GM23338 (cell line): ENCODE measurements at regions not wholly inside any gene's neighbourhood (a gene's known extent, or its start where the extent isn't known, plus 50 kb on each side); places are given as distances from the start of the nearest gene placed in this dataset.

Experiments used
- EZH2 ChIP-seq: fragments of 200-600 bp; sonication (generic); IDR thresholded peaks from one replicate; pipeline ENCODE4 v1.8.0; 2017; ENCODE audit warnings: antibody characterized with exemption, mild to moderate bottlenecking, low read depth; ENCODE audit not compliant: unreplicated experiment
- EZH2phosphoT487 ChIP-seq: fragments of 200-600 bp; sonication (generic); IDR thresholded peaks from one replicate; pipeline ENCODE4 v1.8.1; 2018; ENCODE audit warnings: antibody characterized with exemption; ENCODE audit not compliant: unreplicated experiment
- JUNB ChIP-seq: IDR thresholded peaks from one replicate; pipeline ENCODE4 v1.6.1; 2016; ENCODE audit warnings: antibody characterized with exemption; ENCODE audit not compliant: unreplicated experiment
- POLR2AphosphoS5 ChIP-seq: IDR thresholded peaks from 2 replicates; pipeline ENCODE4 v1.6.1; 2016; ENCODE audit warnings: antibody characterized with exemption, low read depth
- TF ChIP-seq, protein P1 (sequence below), 2 experiments: fragments of 200-600 bp in 1 of 2; sonication (generic) in 1 of 2; conservative IDR thresholded peaks; 2 replicates each; pipeline versions ENCODE4 v1.5.1 to v1.6.1; 2016 to 2017; ENCODE audit warnings: antibody characterized with exemption in 2 of 2, low read depth in 2 of 2, mild to moderate bottlenecking in 2 of 2, moderate library complexity in 1 of 2

DNA sequence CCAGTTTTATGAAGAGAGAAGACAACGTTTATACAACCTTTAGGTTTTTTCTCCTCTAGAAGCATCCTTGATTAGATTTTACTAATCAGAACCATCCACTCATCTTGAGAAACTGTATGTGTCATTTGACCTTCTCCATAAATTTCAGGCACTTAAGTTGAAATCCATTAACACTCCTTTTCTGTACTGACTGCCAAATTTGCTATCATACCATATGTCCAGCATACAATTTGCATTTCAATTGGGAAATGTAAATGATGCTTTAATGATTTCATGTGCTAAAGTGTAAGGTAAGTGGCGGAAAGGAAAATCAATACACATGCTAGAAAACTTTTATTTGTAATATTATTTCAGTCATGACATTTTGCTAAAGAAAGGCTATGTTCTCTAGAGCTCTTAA is 731.6 kb downstream of the GBE1 start:
- TF ChIP-seq, protein P1, sequence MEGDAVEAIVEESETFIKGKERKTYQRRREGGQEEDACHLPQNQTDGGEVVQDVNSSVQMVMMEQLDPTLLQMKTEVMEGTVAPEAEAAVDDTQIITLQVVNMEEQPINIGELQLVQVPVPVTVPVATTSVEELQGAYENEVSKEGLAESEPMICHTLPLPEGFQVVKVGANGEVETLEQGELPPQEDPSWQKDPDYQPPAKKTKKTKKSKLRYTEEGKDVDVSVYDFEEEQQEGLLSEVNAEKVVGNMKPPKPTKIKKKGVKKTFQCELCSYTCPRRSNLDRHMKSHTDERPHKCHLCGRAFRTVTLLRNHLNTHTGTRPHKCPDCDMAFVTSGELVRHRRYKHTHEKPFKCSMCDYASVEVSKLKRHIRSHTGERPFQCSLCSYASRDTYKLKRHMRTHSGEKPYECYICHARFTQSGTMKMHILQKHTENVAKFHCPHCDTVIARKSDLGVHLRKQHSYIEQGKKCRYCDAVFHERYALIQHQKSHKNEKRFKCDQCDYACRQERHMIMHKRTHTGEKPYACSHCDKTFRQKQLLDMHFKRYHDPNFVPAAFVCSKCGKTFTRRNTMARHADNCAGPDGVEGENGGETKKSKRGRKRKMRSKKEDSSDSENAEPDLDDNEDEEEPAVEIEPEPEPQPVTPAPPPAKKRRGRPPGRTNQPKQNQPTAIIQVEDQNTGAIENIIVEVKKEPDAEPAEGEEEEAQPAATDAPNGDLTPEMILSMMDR (conservative IDR thresholded peaks at IDR 0.05; ENCODE audit: low read depth in 2 of 2), result no peak
- TF ChIP-seq POLR2AphosphoS5 (no peak), EZH2 (no peak), JUNB (no peak), EZH2phosphoT487 (no peak)
